ENCODE measurements at regions not wholly inside any gene's neighbourhood (a gene's known extent, or its start where the extent isn't known, plus 50 kb on each side); places are given as distances from the start of the nearest gene placed in this dataset.

GRCh38 chr3:31319332-31319731 lies 213.4 kb upstream of the STT3B start:
- TF ChIP-seq CTCF (IDR thresholded peaks at IDR 0.05) (no peak), POLR2AphosphoS5 (IDR thresholded peaks at IDR 0.05; ENCODE audit: insufficient read depth in 1 of 2, low read depth in 1 of 2) (no peak), POLR2A (IDR thresholded peaks at IDR 0.05) (no peak)

All from vagina (tissue), 2 donors.